ENCODE measurements at regions not wholly inside any gene's neighbourhood (a gene's known extent, or its start where the extent isn't known, plus 50 kb on each side); places are given as distances from the start of the nearest gene placed in this dataset.

DNA sequence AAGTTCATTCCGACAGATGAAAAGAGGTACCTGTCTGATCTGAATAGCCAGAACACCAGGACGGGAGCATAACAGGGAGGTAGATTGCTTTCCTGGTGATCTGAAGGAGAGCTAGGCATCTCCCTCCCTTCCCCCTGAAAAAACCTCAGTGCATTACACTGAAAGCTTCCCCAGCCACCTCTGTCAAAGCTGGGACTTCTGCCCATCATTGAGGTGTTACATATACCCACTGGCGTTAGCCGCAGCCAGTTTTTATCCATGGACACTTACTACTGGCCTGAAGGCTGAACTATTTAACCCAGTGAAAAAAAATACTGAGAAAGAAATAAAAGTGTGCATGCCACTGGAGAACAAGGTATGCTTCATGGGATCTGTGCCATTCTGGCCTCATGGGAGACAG is 568.3 kb upstream of the ADAMTS5 start:
- H3K4me3 Mint-ChIP-seq: no peak overlapping the region
- TF ChIP-seq, protein P1, sequence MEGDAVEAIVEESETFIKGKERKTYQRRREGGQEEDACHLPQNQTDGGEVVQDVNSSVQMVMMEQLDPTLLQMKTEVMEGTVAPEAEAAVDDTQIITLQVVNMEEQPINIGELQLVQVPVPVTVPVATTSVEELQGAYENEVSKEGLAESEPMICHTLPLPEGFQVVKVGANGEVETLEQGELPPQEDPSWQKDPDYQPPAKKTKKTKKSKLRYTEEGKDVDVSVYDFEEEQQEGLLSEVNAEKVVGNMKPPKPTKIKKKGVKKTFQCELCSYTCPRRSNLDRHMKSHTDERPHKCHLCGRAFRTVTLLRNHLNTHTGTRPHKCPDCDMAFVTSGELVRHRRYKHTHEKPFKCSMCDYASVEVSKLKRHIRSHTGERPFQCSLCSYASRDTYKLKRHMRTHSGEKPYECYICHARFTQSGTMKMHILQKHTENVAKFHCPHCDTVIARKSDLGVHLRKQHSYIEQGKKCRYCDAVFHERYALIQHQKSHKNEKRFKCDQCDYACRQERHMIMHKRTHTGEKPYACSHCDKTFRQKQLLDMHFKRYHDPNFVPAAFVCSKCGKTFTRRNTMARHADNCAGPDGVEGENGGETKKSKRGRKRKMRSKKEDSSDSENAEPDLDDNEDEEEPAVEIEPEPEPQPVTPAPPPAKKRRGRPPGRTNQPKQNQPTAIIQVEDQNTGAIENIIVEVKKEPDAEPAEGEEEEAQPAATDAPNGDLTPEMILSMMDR (conservative IDR thresholded peaks at IDR 0.05): no peak
- no peak overlapping the region for H3K27ac Mint-ChIP-seq (ENCODE audit: unreplicated experiment)
- no peaks in the 10 kb centered on the region for H3K27me3 Mint-ChIP-seq (ENCODE audit: low read depth)
- DNase-seq (ENCODE audit: low read depth, low spot score): no peak
- no peaks in the 10 kb centered on the region for H3K36me3 Mint-ChIP-seq (ENCODE audit: low read depth)
- H3K9me3 Mint-ChIP-seq: no peaks in the 10 kb centered on the region
- no peaks in the 10 kb centered on the region for H3K4me1 Mint-ChIP-seq

GRCh38 chr21:27534206-27534605 is 567.3 kb upstream of the ADAMTS5 start:
- Mint-ChIP-seq H3K36me3 (ENCODE audit: low read depth) (no peaks in the 10 kb centered on the region), H3K4me1 (no peaks in the 10 kb centered on the region), H3K27me3 (ENCODE audit: low read depth) (no peaks in the 10 kb centered on the region), H3K27ac (ENCODE audit: unreplicated experiment) (no peak overlapping the region), H3K4me3 (no peak overlapping the region), H3K9me3 (no peaks in the 10 kb centered on the region)
- no peak for DNase-seq (ENCODE audit: low read depth, low spot score)
- TF ChIP-seq, protein P1 (conservative IDR thresholded peaks at IDR 0.05): no peak

DNA sequence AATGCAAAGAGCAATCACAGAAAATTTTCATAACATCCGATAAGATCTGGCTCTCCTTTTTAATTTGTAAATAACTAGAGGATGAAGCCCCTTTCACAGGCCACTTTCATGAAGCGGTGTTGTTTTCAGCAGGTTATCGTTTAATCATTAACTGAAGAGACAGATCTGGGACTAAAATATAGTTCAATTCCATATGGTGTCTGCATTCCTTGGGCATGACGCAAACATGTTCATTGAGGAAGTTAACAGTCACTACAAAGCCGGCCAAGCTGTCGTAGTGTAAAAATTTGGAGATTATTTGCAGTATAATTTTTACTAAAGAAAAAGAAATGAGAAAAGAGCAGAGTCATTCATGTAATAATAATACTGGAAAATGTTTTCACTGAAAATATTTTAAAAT is 565.2 kb upstream of the ADAMTS5 start:
- no peaks in the 10 kb centered on the region for H3K4me1 Mint-ChIP-seq
- H3K27ac Mint-ChIP-seq (ENCODE audit: unreplicated experiment): no peak overlapping the region
- H3K27me3 Mint-ChIP-seq (ENCODE audit: low read depth): no peaks in the 10 kb centered on the region
- H3K4me3 Mint-ChIP-seq: no peak overlapping the region
- no peaks in the 10 kb centered on the region for H3K9me3 Mint-ChIP-seq
- H3K36me3 Mint-ChIP-seq (ENCODE audit: low read depth): no peaks in the 10 kb centered on the region
- no peak for DNase-seq (ENCODE audit: low read depth, low spot score)
- TF ChIP-seq, protein P1 (conservative IDR thresholded peaks at IDR 0.05): no peak

- Mint-ChIP-seq H3K27me3 (ENCODE audit: low read depth) (no peaks in the 10 kb centered on the region), H3K36me3 (ENCODE audit: low read depth) (no peaks in the 10 kb centered on the region), H3K9me3 (no peaks in the 10 kb centered on the region), H3K4me3 (no peak overlapping the region), H3K27ac (ENCODE audit: unreplicated experiment) (no peak overlapping the region), H3K4me1 (no peaks in the 10 kb centered on the region)
- DNase-seq (ENCODE audit: low read depth, low spot score): no peak
- TF ChIP-seq, protein P1 (conservative IDR thresholded peaks at IDR 0.05): no peak
Observed at GRCh38 chr21:27528697-27529096, 561.8 kb upstream of the ADAMTS5 start.

DNA sequence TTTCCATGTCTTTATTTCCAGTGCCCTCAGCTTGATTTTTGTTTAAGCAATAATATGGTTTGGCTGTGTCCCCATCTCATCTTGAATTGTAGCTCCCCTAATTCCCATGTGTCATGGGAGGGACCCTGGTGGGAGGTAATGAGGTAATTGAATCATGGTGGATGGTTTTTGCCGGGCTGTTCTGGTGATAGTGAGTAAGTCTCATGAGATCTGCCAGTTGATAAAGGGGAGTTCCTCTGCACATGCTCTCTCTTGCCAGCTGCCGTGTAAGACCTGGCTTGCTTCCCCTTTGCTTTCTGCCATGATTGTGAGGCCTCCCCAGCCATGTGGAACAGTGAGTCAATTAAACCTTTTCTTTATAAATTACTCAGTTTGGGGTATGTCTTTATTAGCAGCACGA is 559.6 kb upstream of the ADAMTS5 start:
- Mint-ChIP-seq H3K36me3 (ENCODE audit: low read depth) (no peaks in the 10 kb centered on the region), H3K4me3 (no peak overlapping the region), H3K27me3 (ENCODE audit: low read depth) (no peaks in the 10 kb centered on the region), H3K9me3 (no peaks in the 10 kb centered on the region), H3K27ac (ENCODE audit: unreplicated experiment) (no peak overlapping the region), H3K4me1 (no peaks in the 10 kb centered on the region)
- TF ChIP-seq, protein P1 (conservative IDR thresholded peaks at IDR 0.05): no peak
- no peak for DNase-seq (ENCODE audit: low read depth, low spot score)

- TF ChIP-seq, protein P1 (conservative IDR thresholded peaks at IDR 0.05): no peak
- Mint-ChIP-seq H3K9me3 (peaks cover 1% of the 10 kb centered on the region), H3K27ac (ENCODE audit: unreplicated experiment) (no peak overlapping the region), H3K36me3 (ENCODE audit: low read depth) (peaks cover 1% of the 10 kb centered on the region), H3K4me3 (no peak overlapping the region), H3K27me3 (ENCODE audit: low read depth) (no peaks in the 10 kb centered on the region), H3K4me1 (no peaks in the 10 kb centered on the region)
- no peak for DNase-seq (ENCODE audit: low read depth, low spot score)
Observed at GRCh38 chr21:27525780-27526179, 558.9 kb upstream of the ADAMTS5 start.

Data from neural crest cell (in vitro differentiated cells).